ENCODE measurements at regions not wholly inside any gene's neighbourhood (a gene's known extent, or its start where the extent isn't known, plus 50 kb on each side); places are given as distances from the start of the nearest gene placed in this dataset.
"Not testable (repeated sequence)": the region's sequence is repeated elsewhere in the genome, so short reads cannot be mapped to it uniquely, and the experiment has no call there.

GRCh38 chr4:121616449-121616848 is 80.3 kb downstream of the ANXA5 start:
- DNase-seq: not testable (repeated sequence)

GRCh38 chr4:121614101-121614500 is 82.7 kb downstream of the ANXA5 start:
- DNase-seq: no peak

GRCh38 chr4:121599049-121599448 is 97.7 kb downstream of the ANXA5 start:
- no peak for DNase-seq

- no peak for DNase-seq
Observed at GRCh38 chr4:121597346-121597934, 99.3 kb downstream of the ANXA5 start.

- no peak for DNase-seq
Observed at GRCh38 chr4:121594796-121595526, 101.8 kb downstream of the ANXA5 start.

- DNase-seq: no peak
Observed at GRCh38 chr4:121593760-121594159, 103.0 kb downstream of the ANXA5 start.

GRCh38 chr4:121592257-121592656 is 104.5 kb downstream of the ANXA5 start:
- not testable (repeated sequence) for DNase-seq

- DNase-seq: no peak
Observed at GRCh38 chr4:121584836-121585235, 111.9 kb downstream of the ANXA5 start.

- DNase-seq: no peak
Observed at GRCh38 chr4:121583396-121583795, 113.4 kb downstream of the ANXA5 start.

GRCh38 chr4:121582296-121582695 is 114.5 kb downstream of the ANXA5 start:
- DNase-seq: no peak

GRCh38 chr4:121575392-121575791 is 121.4 kb downstream of the ANXA5 start:
- not testable (repeated sequence) for DNase-seq

- DNase-seq: no peak
Observed at GRCh38 chr4:121574618-121575017, 122.2 kb downstream of the ANXA5 start.

GRCh38 chr4:121567748-121568147 is 129.0 kb downstream of the ANXA5 start:
- DNase-seq: no peak

- DNase-seq: no peak
Observed at GRCh38 chr4:121564840-121565375, 131.9 kb downstream of the ANXA5 start.

- DNase-seq: no peak
Observed at GRCh38 chr4:121562811-121563210, 134.0 kb downstream of the ANXA5 start.

GRCh38 chr4:121555315-121556107 is 141.3 kb downstream of the ANXA5 start:
- no peak for DNase-seq

- DNase-seq: no peak
Observed at GRCh38 chr4:121554382-121554781, 142.4 kb downstream of the ANXA5 start.

GRCh38 chr4:121551881-121552280 is 144.9 kb downstream of the ANXA5 start:
- no peak for DNase-seq

GRCh38 chr4:121551271-121551670 is 145.5 kb downstream of the ANXA5 start:
- no peak for DNase-seq

- no peak for DNase-seq
Observed at GRCh38 chr4:121541696-121542095, 155.1 kb downstream of the ANXA5 start.

GRCh38 chr4:121535351-121535750 is 154.5 kb upstream of the QRFPR start:
- no peak for DNase-seq

GRCh38 chr4:121534187-121534586 is 153.4 kb upstream of the QRFPR start:
- DNase-seq: no peak

- DNase-seq: no peak
Observed at GRCh38 chr4:121526509-121526908, 145.7 kb upstream of the QRFPR start.

Data from CD4-positive, alpha-beta T cell treated with Interleukin-4 for 1 hour (primary cell).